Thyroid gland (tissue), 4 donors: ENCODE measurements at regions not wholly inside any gene's neighbourhood (a gene's known extent, or its start where the extent isn't known, plus 50 kb on each side); places are given as distances from the start of the nearest gene placed in this dataset.

ENCODE experiments used
- DNase-seq, 2 donors: peaks; one replicate each; pipeline ENCODE4 v3.0.0-alpha.2; 2019
- H3K27ac ChIP-seq, 3 donors: fragments of 200-600 bp; sonication (generic); 1 replicate in 2 of 3; 2 replicates in 1 of 3; pipeline ENCODE4 v1.5.1; 2016 to 2019; ENCODE audit warnings: mild to moderate bottlenecking in 1 of 3, moderate library complexity in 1 of 3
- H3K27me3 ChIP-seq: fragments of 200-600 bp; sonication (generic); one replicate; pipeline ENCODE4 v1.5.1; 2019
- H3K36me3 ChIP-seq, 2 donors: fragments of 200-600 bp; sonication (generic); one replicate each; pipeline ENCODE4 v1.5.1; 2016 to 2019
- H3K4me1 ChIP-seq, 2 donors: fragments of 200-600 bp; sonication (generic); one replicate each; pipeline ENCODE4 v1.5.1; 2017 to 2019
- H3K4me3 ChIP-seq, 3 donors: fragments of 200-600 bp; sonication (generic); replicated peaks in 1 of 3; 1 replicate in 2 of 3; 2 replicates in 1 of 3; pipeline ENCODE4 v1.5.1; 2016; ENCODE audit warnings: mild to moderate bottlenecking in 1 of 3
- H3K9me3 ChIP-seq: fragments of 200-600 bp; sonication (generic); one replicate; pipeline ENCODE4 v1.5.1; 2017
- CTCF ChIP-seq, 6 experiments: fragments of 200-600 bp in 3 of 6; fragments of 450-650 bp in 3 of 6; sonication (generic) in 3 of 6; IDR thresholded peaks; one replicate each; pipeline ENCODE4 v1.5.1; 2016 to 2019; ENCODE audit warnings: antibody characterized with exemption in 6 of 6, mild to moderate bottlenecking in 2 of 6, inconsistent platforms in 1 of 6, moderate library complexity in 1 of 6
- POLR2A ChIP-seq, 2 donors: fragments of 450-650 bp; IDR thresholded peaks; one replicate each; pipeline ENCODE4 v1.6.1; 2017; ENCODE audit warnings: antibody characterized with exemption in 2 of 2, mild to moderate bottlenecking in 2 of 2, moderate library complexity in 1 of 2
- WGBS, 2 donors: methylation state at CpG; one replicate each; pipeline ENCODE4 v1.1.5; 2017; 5-methylcytosine and 5-hydroxymethylcytosine counted together
- intact Hi-C: fragments of 100-400 bp; cut with DNase I; formaldehyde crosslinking; loops from one replicate; pipeline ENCODE4 v1.15.1; 2023

- Histone ChIP-seq H3K9me3 (no peaks in the 10 kb centered on the region), H3K27ac (no peak overlapping the region), H3K27me3 (no peaks in the 10 kb centered on the region), H3K4me1 (no peaks in the 10 kb centered on the region), H3K36me3 (no peaks in the 10 kb centered on the region), H3K4me3 (no peak overlapping the region)
- TF ChIP-seq POLR2A (IDR thresholded peaks at IDR 0.05) (no peak), CTCF (IDR thresholded peaks at IDR 0.05) (no peak)
- 82 to 83% methylated on average over 2 of the region's 2 CpGs for WGBS, 2 donors
- intact Hi-C loops = no loop called here
- DNase-seq = no peak
These were observed 211.6 kb upstream of the TBL1X start for GRCh38 chrX:9253211-9253610.

- no peak overlapping the region for H3K27ac ChIP-seq
- intact Hi-C loops = no loop called here
- DNase-seq = no peak
- no peaks in the 10 kb centered on the region for H3K4me1 ChIP-seq
- no peaks in the 10 kb centered on the region for H3K27me3 ChIP-seq
- WGBS, 2 donors = 73 to 80% methylated on average over 5 to 6 of the region's 6 CpGs
- no peaks in the 10 kb centered on the region for H3K36me3 ChIP-seq
- TF ChIP-seq POLR2A (IDR thresholded peaks at IDR 0.05) (no peak), CTCF (IDR thresholded peaks at IDR 0.05) (no peak)
- no peak overlapping the region for H3K4me3 ChIP-seq
- H3K9me3 ChIP-seq = no peaks in the 10 kb centered on the region
These were observed 207.0 kb upstream of the TBL1X start for GRCh38 chrX:9257718-9258420.

GRCh38 chrX:9258421-9259104, 206.3 kb upstream of the TBL1X start:
- Histone ChIP-seq H3K9me3 (no peaks in the 10 kb centered on the region), H3K4me1 (no peaks in the 10 kb centered on the region), H3K36me3 (no peaks in the 10 kb centered on the region), H3K27me3 (no peaks in the 10 kb centered on the region), H3K27ac (no peak overlapping the region), H3K4me3 (no peak overlapping the region)
- no peak for TF ChIP-seq CTCF (IDR thresholded peaks at IDR 0.05)
- TF ChIP-seq POLR2A (IDR thresholded peaks at IDR 0.05) = no peak
- 59 to 67% methylated on average over 3 of the region's 3 CpGs for WGBS, 2 donors
- DNase-seq = no peak
- intact Hi-C loops = no loop called here

- WGBS, 2 donors = 100% methylated on average over 1 of the region's 1 CpG; no CpG with 5 or more reads in 1 of the 2 donors
- no peaks in the 10 kb centered on the region for H3K4me1 ChIP-seq
- intact Hi-C loops = no loop called here
- no peak overlapping the region for H3K27ac ChIP-seq
- TF ChIP-seq CTCF (IDR thresholded peaks at IDR 0.05) (no peak), POLR2A (IDR thresholded peaks at IDR 0.05) (no peak)
- H3K4me3 ChIP-seq = no peak overlapping the region
- H3K27me3 ChIP-seq = no peaks in the 10 kb centered on the region
- H3K36me3 ChIP-seq = no peaks in the 10 kb centered on the region
- no peaks in the 10 kb centered on the region for H3K9me3 ChIP-seq
- DNase-seq = no peak
These were observed 204.3 kb upstream of the TBL1X start for GRCh38 chrX:9260603-9261002.

- Histone ChIP-seq H3K27ac (no peak overlapping the region), H3K4me3 (no peak overlapping the region), H3K4me1 (no peaks in the 10 kb centered on the region), H3K36me3 (no peaks in the 10 kb centered on the region), H3K27me3 (no peaks in the 10 kb centered on the region), H3K9me3 (no peaks in the 10 kb centered on the region)
- intact Hi-C loops = no loop called here
- DNase-seq = no peak
- TF ChIP-seq POLR2A (IDR thresholded peaks at IDR 0.05) (no peak), CTCF (IDR thresholded peaks at IDR 0.05) (no peak)
- 71 to 73% methylated on average over 5 to 6 of the region's 6 CpGs for WGBS, 2 donors
These were observed 197.4 kb upstream of the TBL1X start for GRCh38 chrX:9267415-9267814.
